GM23338 (cell line): ENCODE measurements at regions not wholly inside any gene's neighbourhood (a gene's known extent, or its start where the extent isn't known, plus 50 kb on each side); places are given as distances from the start of the nearest gene placed in this dataset.
A peak's percentile ranks its signal among the peaks of the same experiment; 100 is the strongest.

Experiments used
- ATAC-seq: fragments of 200-7000 bp; cut with Tn5 transposase; 3 replicates; pipeline ENCODE4 v1.9.1; 2020
- DNase-seq: peaks from one replicate; pipeline ENCODE4 v3.0.0-alpha.2; 2015; ENCODE audit warnings: low spot score
- H2AFZ ChIP-seq: fragments of 200-600 bp; sonication (generic); 2 replicates; pipeline ENCODE4 v1.8.0; 2016; ENCODE audit warnings: antibody characterized with exemption, mild to moderate bottlenecking, moderate library complexity
- H3F3A ChIP-seq: fragments of 200-600 bp; sonication (generic); replicated peaks from 2 replicates; pipeline ENCODE4 v1.8.0; 2017; ENCODE audit warnings: antibody characterized with exemption, mixed run types, low read depth
- H3K27ac ChIP-seq: fragments of 200-600 bp; sonication (generic); 2 replicates; pipeline ENCODE4 v1.6.1; 2016; ENCODE audit warnings: low read depth
- H3K27me3 ChIP-seq: fragments of 200-600 bp; sonication (generic); 2 replicates; pipeline ENCODE4 v1.8.0; 2016; ENCODE audit warnings: mild to moderate bottlenecking, mixed run types, moderate library complexity; ENCODE audit not compliant: insufficient read depth
- H3K36me3 ChIP-seq: fragments of 200-600 bp; sonication (generic); 2 replicates; pipeline ENCODE4 v1.8.0; 2016; ENCODE audit warnings: mild to moderate bottlenecking; ENCODE audit not compliant: insufficient read depth
- H3K4me1 ChIP-seq: fragments of 200-600 bp; sonication (generic); 2 replicates; pipeline ENCODE4 v1.8.0; 2016; ENCODE audit warnings: mild to moderate bottlenecking, moderate library complexity; ENCODE audit not compliant: insufficient read depth
- H3K4me2 ChIP-seq: fragments of 200-600 bp; sonication (generic); 2 replicates; pipeline ENCODE4 v1.7.1; 2017; ENCODE audit warnings: mixed run types
- H3K4me3 ChIP-seq: fragments of 200-600 bp; sonication (generic); 2 replicates; pipeline ENCODE4 v1.6.1; 2016; ENCODE audit warnings: mixed run types
- H3K79me2 ChIP-seq: fragments of 200-600 bp; sonication (generic); replicated peaks from 2 replicates; pipeline ENCODE4 v1.8.0; 2017; ENCODE audit warnings: mild to moderate bottlenecking; ENCODE audit not compliant: insufficient read depth
- H3K9me2 ChIP-seq: fragments of 200-600 bp; sonication (generic); 2 replicates; pipeline ENCODE4 v1.8.0; 2017; ENCODE audit not compliant: insufficient read depth
- H4K20me1 ChIP-seq: fragments of 200-600 bp; sonication (generic); replicated peaks from 2 replicates; pipeline ENCODE4 v1.8.0; 2017; ENCODE audit warnings: mild to moderate bottlenecking; ENCODE audit not compliant: insufficient read depth
- H3K27ac Mint-ChIP-seq: 2 replicates; pipeline ENCODE4 v1.8.0; 2020; ENCODE audit warnings: inconsistent platforms, mild to moderate bottlenecking, moderate library complexity, mixed read lengths
- H3K27me3 Mint-ChIP-seq: 3 replicates; pipeline ENCODE4 v1.8.0; 2022; ENCODE audit warnings: low read depth, mild to moderate bottlenecking, moderate library complexity, mixed read lengths, inconsistent platforms; ENCODE audit not compliant: insufficient read depth, poor library complexity
- H3K36me3 Mint-ChIP-seq: 3 replicates; pipeline ENCODE4 v1.8.0; 2021; ENCODE audit warnings: low read depth, mild to moderate bottlenecking, inconsistent platforms, moderate library complexity, mixed read lengths
- H3K4me1 Mint-ChIP-seq: 3 replicates; pipeline ENCODE4 v1.8.0; 2020; ENCODE audit warnings: mild to moderate bottlenecking, inconsistent platforms, mixed read lengths
- H3K4me3 Mint-ChIP-seq: 3 replicates; pipeline ENCODE4 v1.8.0; 2021; ENCODE audit warnings: moderate library complexity, mild to moderate bottlenecking, inconsistent platforms, mixed read lengths
- H3K9me3 Mint-ChIP-seq: 3 replicates; pipeline ENCODE4 v1.8.0; 2020; ENCODE audit warnings: moderate library complexity, mild to moderate bottlenecking, inconsistent platforms, mixed read lengths
- CREB1 ChIP-seq: fragments of 250-450 bp; sonication (Bioruptor Pico); IDR thresholded peaks from 2 replicates; pipeline ENCODE4 v1.5.0; 2020; ENCODE audit warnings: low read depth, mild to moderate bottlenecking, moderate library complexity
- CTCF ChIP-seq, 2 experiments: fragments of 200-600 bp in 1 of 2; sonication (generic) in 1 of 2; conservative IDR thresholded peaks; 2 replicates each; pipeline versions ENCODE4 v1.5.1 to v1.6.1; 2016 to 2017; ENCODE audit warnings: antibody characterized with exemption in 2 of 2, low read depth in 2 of 2, mild to moderate bottlenecking in 2 of 2, moderate library complexity in 1 of 2
- ETS1 ChIP-seq: IDR thresholded peaks from 2 replicates; pipeline ENCODE4 v1.6.1; 2016; ENCODE audit warnings: antibody characterized with exemption
- EZH2 ChIP-seq: fragments of 200-600 bp; sonication (generic); IDR thresholded peaks from one replicate; pipeline ENCODE4 v1.8.0; 2017; ENCODE audit warnings: antibody characterized with exemption, mild to moderate bottlenecking, low read depth; ENCODE audit not compliant: unreplicated experiment
- EZH2phosphoT487 ChIP-seq: fragments of 200-600 bp; sonication (generic); IDR thresholded peaks from one replicate; pipeline ENCODE4 v1.8.1; 2018; ENCODE audit warnings: antibody characterized with exemption; ENCODE audit not compliant: unreplicated experiment
- JUNB ChIP-seq: IDR thresholded peaks from one replicate; pipeline ENCODE4 v1.6.1; 2016; ENCODE audit warnings: antibody characterized with exemption; ENCODE audit not compliant: unreplicated experiment
- NANOG ChIP-seq: IDR thresholded peaks from 2 replicates; pipeline ENCODE4 v1.6.1; 2016; ENCODE audit warnings: antibody characterized with exemption, borderline replicate concordance
- POLR2AphosphoS5 ChIP-seq: IDR thresholded peaks from 2 replicates; pipeline ENCODE4 v1.6.1; 2016; ENCODE audit warnings: antibody characterized with exemption, low read depth
- STAT1 ChIP-seq: IDR thresholded peaks from one replicate; pipeline ENCODE4 v1.6.1; 2016; ENCODE audit warnings: antibody characterized with exemption; ENCODE audit not compliant: unreplicated experiment
- ZNF114 ChIP-seq: fragments of 250-450 bp; sonication (Bioruptor Pico); IDR thresholded peaks from 2 replicates; pipeline ENCODE4 v1.5.0; 2020; ENCODE audit warnings: mild to moderate bottlenecking, moderate library complexity
- ZNF331 ChIP-seq: fragments of 250-450 bp; sonication (Bioruptor Pico); IDR thresholded peaks from 2 replicates; pipeline ENCODE4 v1.5.0; 2020; ENCODE audit warnings: low read depth, mild to moderate bottlenecking, moderate library complexity
- ZNF462 ChIP-seq: fragments of 250-450 bp; sonication (Bioruptor Pico); IDR thresholded peaks from 2 replicates; pipeline ENCODE4 v1.5.0; 2020; ENCODE audit warnings: mild to moderate bottlenecking, moderate library complexity
- TF ChIP-seq, protein P1 (sequence below): IDR thresholded peaks from one replicate; pipeline ENCODE4 v1.6.1; 2018; ENCODE audit warnings: antibody characterized with exemption; ENCODE audit not compliant: unreplicated experiment

GRCh38 chr11:69969890-69970784 lies 108.0 kb upstream of the ANO1 start:
- H3K27ac Mint-ChIP-seq, result no peak overlapping the region

More at GRCh38 chr11:69969890-69970784, 108.0 kb upstream of the ANO1 start:
- Histone ChIP-seq H3F3A (no peaks in the 10 kb centered on the region), H3K4me3 (no peak overlapping the region), H3K4me2 (no peak overlapping the region), H4K20me1 (no peaks in the 10 kb centered on the region), H3K27ac (no peak overlapping the region), H3K27me3 (no peaks in the 10 kb centered on the region), H3K79me2 (no peaks in the 10 kb centered on the region), H3K4me1 (0 out of 2 replicates have a peak, but pooled peaks cover 6% of the 10 kb centered on the region), H2AFZ (peak overlapping the region; percentile 56), H3K36me3 (no peaks in the 10 kb centered on the region), H3K9me2 (no peaks in the 10 kb centered on the region)
- Mint-ChIP-seq H3K9me3 (no peaks in the 10 kb centered on the region; the same call in 2 of the 3 replicates), H3K27me3 (peaks cover 6% of the 10 kb centered on the region), H3K36me3 (no peaks in the 10 kb centered on the region), H3K4me1 (peaks cover 16% of the 10 kb centered on the region), H3K4me3 (no peak overlapping the region; the same call in 2 of the 3 replicates)
- DNase-seq (peak; percentile 24), ATAC-seq (no peak)
- TF ChIP-seq ZNF331 (CRISPR knock-in tag) (no peak), CREB1 (CRISPR knock-in tag) (no peak), NANOG (no peak), EZH2 (no peak), JUNB (no peak), ZNF114 (no peak), STAT1 (no peak), CTCF (conservative IDR thresholded peaks at IDR 0.05; ENCODE audit: low read depth in 2 of 2) (no peak), ETS1 (no peak), ZNF462 (CRISPR knock-in tag) (no peak), EZH2phosphoT487 (no peak), POLR2AphosphoS5 (no peak)
- TF ChIP-seq, protein P1, sequence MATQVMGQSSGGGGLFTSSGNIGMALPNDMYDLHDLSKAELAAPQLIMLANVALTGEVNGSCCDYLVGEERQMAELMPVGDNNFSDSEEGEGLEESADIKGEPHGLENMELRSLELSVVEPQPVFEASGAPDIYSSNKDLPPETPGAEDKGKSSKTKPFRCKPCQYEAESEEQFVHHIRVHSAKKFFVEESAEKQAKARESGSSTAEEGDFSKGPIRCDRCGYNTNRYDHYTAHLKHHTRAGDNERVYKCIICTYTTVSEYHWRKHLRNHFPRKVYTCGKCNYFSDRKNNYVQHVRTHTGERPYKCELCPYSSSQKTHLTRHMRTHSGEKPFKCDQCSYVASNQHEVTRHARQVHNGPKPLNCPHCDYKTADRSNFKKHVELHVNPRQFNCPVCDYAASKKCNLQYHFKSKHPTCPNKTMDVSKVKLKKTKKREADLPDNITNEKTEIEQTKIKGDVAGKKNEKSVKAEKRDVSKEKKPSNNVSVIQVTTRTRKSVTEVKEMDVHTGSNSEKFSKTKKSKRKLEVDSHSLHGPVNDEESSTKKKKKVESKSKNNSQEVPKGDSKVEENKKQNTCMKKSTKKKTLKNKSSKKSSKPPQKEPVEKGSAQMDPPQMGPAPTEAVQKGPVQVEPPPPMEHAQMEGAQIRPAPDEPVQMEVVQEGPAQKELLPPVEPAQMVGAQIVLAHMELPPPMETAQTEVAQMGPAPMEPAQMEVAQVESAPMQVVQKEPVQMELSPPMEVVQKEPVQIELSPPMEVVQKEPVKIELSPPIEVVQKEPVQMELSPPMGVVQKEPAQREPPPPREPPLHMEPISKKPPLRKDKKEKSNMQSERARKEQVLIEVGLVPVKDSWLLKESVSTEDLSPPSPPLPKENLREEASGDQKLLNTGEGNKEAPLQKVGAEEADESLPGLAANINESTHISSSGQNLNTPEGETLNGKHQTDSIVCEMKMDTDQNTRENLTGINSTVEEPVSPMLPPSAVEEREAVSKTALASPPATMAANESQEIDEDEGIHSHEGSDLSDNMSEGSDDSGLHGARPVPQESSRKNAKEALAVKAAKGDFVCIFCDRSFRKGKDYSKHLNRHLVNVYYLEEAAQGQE, result no peak
